ENCODE measurements at regions not wholly inside any gene's neighbourhood (a gene's known extent, or its start where the extent isn't known, plus 50 kb on each side); places are given as distances from the start of the nearest gene placed in this dataset.

GRCh38 chr3:70409018-70409417 is 96.6 kb upstream of the MDFIC2 start:
- TF ChIP-seq ZNF316 (IDR thresholded peaks at IDR 0.05) (peak; percentile 55), MAFF (IDR thresholded peaks at IDR 0.05; ENCODE audit: low read length) (0 out of 2 replicates have a peak, but pooled peaks have one; percentile 15), L3MBTL2 (IDR thresholded peaks at IDR 0.05) (no peak)
- Histone ChIP-seq H3K36me3 (ENCODE audit: control insufficient read depth, insufficient read depth, low read length) (no peaks in the 10 kb centered on the region), H3K4me2 (ENCODE audit: insufficient read depth, low read length) (no peak overlapping the region), H3K27ac (ENCODE audit: extremely low read depth, low read depth, low read length) (no peak overlapping the region), H3K9ac (ENCODE audit: insufficient read depth in 1 of 2, low read depth in 2 of 2, low read length in 2 of 2) (no peak overlapping the region), H3K9me3 (replicated peaks; ENCODE audit: control insufficient read depth, insufficient read depth, low read depth, low read length) (no peaks in the 10 kb centered on the region), H3K9me1 (ENCODE audit: control insufficient read depth, insufficient read depth, low read length) (no peaks in the 10 kb centered on the region), H3K27me3 (ENCODE audit: control insufficient read depth in 2 of 2, insufficient read depth in 2 of 2, low read length in 2 of 2) (no peaks in the 10 kb centered on the region), H3K4me1 (replicated peaks in 1 of 2; ENCODE audit: control insufficient read depth in 2 of 2, insufficient read depth in 2 of 2, low read length in 2 of 2) (no peaks in the 10 kb centered on the region), H3K4me3 (no peak overlapping the region), H2AFZ (ENCODE audit: low read depth, low read length) (no peak overlapping the region), H4K20me1 (replicated peaks; ENCODE audit: control insufficient read depth, insufficient read depth, low read length) (no peaks in the 10 kb centered on the region), H3K79me2 (ENCODE audit: control insufficient read depth, insufficient read depth, low read length) (no peaks in the 10 kb centered on the region)
- ATAC-seq, result no peak
- POLR2A ChIA-PET, result no interaction called here
- in situ Hi-C loops (cut with MboI) (no loop called here), intact Hi-C loops (cut with micrococcal nuclease) (no loop called here)
- CTCF ChIA-PET (ENCODE audit: low intra/inter-chr PET ratio), result no interaction called here
- DNase-seq (ENCODE audit: extremely low read depth in 1 of 4, low spot score in 3 of 4), result no peak
- no peak for FAIRE-seq
- 0% methylated on average over 2 of the region's 2 CpGs for WGBS (ENCODE audit: insufficient coverage, low coverage, missing lambda C conversion rate)
- BruUV-seq (replicated peaks), result no TSS peak

GRCh38 chr3:70400194-70400593 is 87.8 kb upstream of the MDFIC2 start:
- no peak overlapping the region for H3K9ac ChIP-seq (ENCODE audit: insufficient read depth in 1 of 2, low read depth in 2 of 2, low read length in 2 of 2)
- intact Hi-C loops (cut with micrococcal nuclease), result no loop called here
- H3K4me2 ChIP-seq (ENCODE audit: insufficient read depth, low read length), result no peak overlapping the region
- WGBS (ENCODE audit: insufficient coverage, low coverage, missing lambda C conversion rate), result 0% methylated on average over 3 of the region's 3 CpGs
- no peak overlapping the region for H2AFZ ChIP-seq (ENCODE audit: low read depth, low read length)
- no peak overlapping the region for H3K27ac ChIP-seq (ENCODE audit: extremely low read depth, low read depth, low read length)
- ChIA-PET POLR2A (no interaction called here), CTCF (ENCODE audit: low intra/inter-chr PET ratio) (no interaction called here)
- no peaks in the 10 kb centered on the region for H3K9me1 ChIP-seq (ENCODE audit: control insufficient read depth, insufficient read depth, low read length)
- DNase-seq (ENCODE audit: extremely low read depth in 1 of 4, low spot score in 3 of 4), result no peak
- no peak overlapping the region for H3K4me3 ChIP-seq
- no TSS peak for BruUV-seq (replicated peaks)
- H3K79me2 ChIP-seq (ENCODE audit: control insufficient read depth, insufficient read depth, low read length), result no peaks in the 10 kb centered on the region
- no peak for FAIRE-seq
- no peaks in the 10 kb centered on the region for H3K9me3 ChIP-seq (replicated peaks; ENCODE audit: control insufficient read depth, insufficient read depth, low read depth, low read length)
- H3K27me3 ChIP-seq (ENCODE audit: control insufficient read depth in 2 of 2, insufficient read depth in 2 of 2, low read length in 2 of 2), result no peaks in the 10 kb centered on the region
- H4K20me1 ChIP-seq (replicated peaks; ENCODE audit: control insufficient read depth, insufficient read depth, low read length), result no peaks in the 10 kb centered on the region
- ATAC-seq, result no peak
- no peaks in the 10 kb centered on the region for H3K4me1 ChIP-seq (replicated peaks in 1 of 2; ENCODE audit: control insufficient read depth in 2 of 2, insufficient read depth in 2 of 2, low read length in 2 of 2)
- H3K36me3 ChIP-seq (ENCODE audit: control insufficient read depth, insufficient read depth, low read length), result no peaks in the 10 kb centered on the region
- in situ Hi-C loops (cut with MboI), result no loop called here
- TF ChIP-seq POLR2H (tag; IDR thresholded peaks at IDR 0.05; ENCODE audit: low read depth), result no peak
- TF ChIP-seq LCOR (CRISPR knock-in tag; IDR thresholded peaks at IDR 0.05), result no peak
- TF ChIP-seq FOXO4 (CRISPR knock-in tag; IDR thresholded peaks at IDR 0.05), result no peak
- TF ChIP-seq OTX1 (CRISPR knock-in tag; IDR thresholded peaks at IDR 0.05), result no peak
- TF ChIP-seq SIX5 (IDR thresholded peaks at IDR 0.05; ENCODE audit: borderline replicate concordance in 1 of 2, insufficient read depth in 1 of 2, low read depth in 1 of 2, low read length in 2 of 2), result no peak
- TF ChIP-seq RCOR1 (IDR thresholded peaks at IDR 0.05; ENCODE audit: borderline replicate concordance in 1 of 2, low read depth in 2 of 2, low read length in 2 of 2), result no peak
- no peak for TF ChIP-seq PHF8 (IDR thresholded peaks at IDR 0.05; ENCODE audit: borderline replicate concordance, low read length)
- no peak for TF ChIP-seq NBN (IDR thresholded peaks at IDR 0.05; ENCODE audit: low read depth)
- no peak for TF ChIP-seq FOXP1 (CRISPR knock-in tag; IDR thresholded peaks at IDR 0.05)
- no peak for TF ChIP-seq DLX4 (CRISPR knock-in tag; IDR thresholded peaks at IDR 0.05)
- no peak for TF ChIP-seq ZBTB34 (CRISPR knock-in tag; IDR thresholded peaks at IDR 0.05)
- TF ChIP-seq POLR2AphosphoS2 (IDR thresholded peaks at IDR 0.05; ENCODE audit: low read length), result no peak
- no peak for TF ChIP-seq ZNF384 (IDR thresholded peaks at IDR 0.05; ENCODE audit: low read depth, low read length)
